ENCODE measurements at regions not wholly inside any gene's neighbourhood (a gene's known extent, or its start where the extent isn't known, plus 50 kb on each side); places are given as distances from the start of the nearest gene placed in this dataset.

DNA sequence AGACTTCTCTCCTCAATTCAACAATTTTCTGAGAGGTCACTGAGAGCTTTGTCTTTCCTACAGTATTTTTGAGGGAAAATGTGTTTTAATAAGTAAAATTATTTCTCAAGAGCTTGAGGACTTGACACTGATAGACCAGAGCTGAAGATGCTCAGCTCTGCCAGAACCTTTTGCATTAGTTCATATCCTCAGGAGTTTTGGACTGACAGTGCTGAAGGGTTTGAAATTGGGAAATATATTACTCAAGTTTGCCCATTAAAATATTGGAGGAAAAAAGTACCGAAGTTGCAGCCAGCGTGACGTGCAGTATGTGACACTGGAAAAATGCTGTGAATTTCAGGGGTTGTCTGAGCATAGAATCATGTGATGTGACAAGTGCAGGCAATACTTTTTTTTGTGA, 346.6 kb upstream of the DPYD start:
- ATAC-seq (no peak), FAIRE-seq (no peak), DNase-seq (ENCODE audit: low read depth in 1 of 2, low spot score in 1 of 2) (no peak)
- Histone ChIP-seq H3K27ac (no peak overlapping the region; a peak in 1 of 6 replicates), H3K4me2 (no peak overlapping the region), H3K9me3 (no peaks in the 10 kb centered on the region), H3K4me3 (no peak overlapping the region), H3K4me1 (peaks cover 36% of the 10 kb centered on the region)
- TF ChIP-seq HES2 (IDR thresholded peaks at IDR 0.05): no peak
- TF ChIP-seq RNF2 (IDR thresholded peaks at IDR 0.05; ENCODE audit: borderline replicate concordance, low read depth): no peak
- no peak for TF ChIP-seq ESRRA (IDR thresholded peaks at IDR 0.05; ENCODE audit: borderline replicate concordance, low read length)
- no peak for TF ChIP-seq CEBPB (IDR thresholded peaks at IDR 0.05)
- no peak for TF ChIP-seq CBX2 (IDR thresholded peaks at IDR 0.05; ENCODE audit: borderline replicate concordance, low read depth)
- no peak for TF ChIP-seq HOXB13 (CRISPR knock-in tag; IDR thresholded peaks at IDR 0.05; ENCODE audit: low read depth)
- TF ChIP-seq ZSCAN20 (CRISPR knock-in tag; IDR thresholded peaks at IDR 0.05): no peak
- no peak for TF ChIP-seq SREBF2 (IDR thresholded peaks at IDR 0.05)
- TF ChIP-seq TFCP2L1 (CRISPR knock-in tag; IDR thresholded peaks at IDR 0.05): no peak
- no peak for TF ChIP-seq ZNF302 (CRISPR knock-in tag; IDR thresholded peaks at IDR 0.05)
- TF ChIP-seq, protein P1, sequence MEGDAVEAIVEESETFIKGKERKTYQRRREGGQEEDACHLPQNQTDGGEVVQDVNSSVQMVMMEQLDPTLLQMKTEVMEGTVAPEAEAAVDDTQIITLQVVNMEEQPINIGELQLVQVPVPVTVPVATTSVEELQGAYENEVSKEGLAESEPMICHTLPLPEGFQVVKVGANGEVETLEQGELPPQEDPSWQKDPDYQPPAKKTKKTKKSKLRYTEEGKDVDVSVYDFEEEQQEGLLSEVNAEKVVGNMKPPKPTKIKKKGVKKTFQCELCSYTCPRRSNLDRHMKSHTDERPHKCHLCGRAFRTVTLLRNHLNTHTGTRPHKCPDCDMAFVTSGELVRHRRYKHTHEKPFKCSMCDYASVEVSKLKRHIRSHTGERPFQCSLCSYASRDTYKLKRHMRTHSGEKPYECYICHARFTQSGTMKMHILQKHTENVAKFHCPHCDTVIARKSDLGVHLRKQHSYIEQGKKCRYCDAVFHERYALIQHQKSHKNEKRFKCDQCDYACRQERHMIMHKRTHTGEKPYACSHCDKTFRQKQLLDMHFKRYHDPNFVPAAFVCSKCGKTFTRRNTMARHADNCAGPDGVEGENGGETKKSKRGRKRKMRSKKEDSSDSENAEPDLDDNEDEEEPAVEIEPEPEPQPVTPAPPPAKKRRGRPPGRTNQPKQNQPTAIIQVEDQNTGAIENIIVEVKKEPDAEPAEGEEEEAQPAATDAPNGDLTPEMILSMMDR (IDR thresholded peaks at IDR 0.05): no peak
- TF ChIP-seq NR3C1 (IDR thresholded peaks at IDR 0.05): no peak
- POLR2A ChIA-PET: no interaction called here
- CTCF ChIA-PET: no interaction called here
- WGBS (ENCODE audit: missing lambda C conversion rate): 95% methylated on average over 3 of the region's 3 CpGs

- Histone ChIP-seq H3K27ac (peak overlapping the region; percentile 82 to 95), H3K4me1 (peaks cover 38% of the 10 kb centered on the region), H3K4me3 (no peak overlapping the region), H3K9me3 (no peaks in the 10 kb centered on the region), H3K4me2 (peak overlapping the region; percentile 84; the same call in 1 of the 3 replicates)
- ChIA-PET CTCF (no interaction called here), POLR2A (no interaction called here)
- TF ChIP-seq RFX5 (IDR thresholded peaks at IDR 0.05) (no peak), CEBPB (IDR thresholded peaks at IDR 0.05) (no peak), RAD21 (conservative IDR thresholded peaks at IDR 0.05 in 1 of 2, IDR thresholded peaks at IDR 0.05 in 1 of 2) (no peak), USF2 (IDR thresholded peaks at IDR 0.05) (no peak), TP53 (CRISPR knock-in tag; IDR thresholded peaks at IDR 0.05) (no peak)
- 88% methylated on average over 5 of the region's 5 CpGs for WGBS (ENCODE audit: missing lambda C conversion rate)
- DNase-seq (ENCODE audit: low read depth in 1 of 2, low spot score in 1 of 2) (no peak), ATAC-seq (no peak), FAIRE-seq (no peak)
Observed at GRCh38 chr1:98264727-98265126, 343.9 kb upstream of the DPYD start.

DNA sequence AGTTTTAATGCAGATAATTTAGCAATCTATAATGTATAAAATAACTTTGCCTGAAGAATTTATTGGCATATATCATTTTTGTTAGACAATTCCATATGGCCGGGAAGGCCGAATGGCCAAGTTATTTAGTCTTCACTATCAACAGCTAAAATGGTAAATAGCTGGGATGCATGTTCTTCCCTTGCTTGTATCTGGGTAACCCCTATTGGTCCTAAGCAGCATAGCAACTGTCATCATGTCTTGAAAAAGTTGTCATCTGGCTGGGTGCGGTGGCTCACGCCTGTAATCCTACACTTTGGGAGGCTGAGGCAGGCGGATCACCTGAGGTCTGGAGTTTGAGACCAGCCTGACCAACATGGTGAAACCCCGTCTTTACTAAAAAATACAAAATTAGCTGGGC, 340.0 kb upstream of the DPYD start:
- Histone ChIP-seq H3K27ac (no peak overlapping the region), H3K4me3 (no peak overlapping the region), H3K4me1 (peaks cover 28% of the 10 kb centered on the region), H3K4me2 (no peak overlapping the region), H3K9me3 (no peaks in the 10 kb centered on the region; the same call in 2 of the 3 replicates)
- no peak for ATAC-seq
- no peak for FAIRE-seq
- ChIA-PET CTCF (interaction anchor here (0.6 kb wide), 1 partner anchor 552 kb away, joined by 3 read pairs; no protein-coding TSS in a partner anchor), POLR2A (no interaction called here)
- DNase-seq (ENCODE audit: low read depth in 1 of 2, low spot score in 1 of 2): no peak
- TF ChIP-seq NFE2L2 (conservative IDR thresholded peaks at IDR 0.05; ENCODE audit: low read length) (no peak), EHF (CRISPR knock-in tag; IDR thresholded peaks at IDR 0.05) (no peak), KDM5A (IDR thresholded peaks at IDR 0.05) (no peak), KDM1A (IDR thresholded peaks at IDR 0.05; ENCODE audit: low read depth) (no peak), POLR2A (IDR thresholded peaks at IDR 0.05; ENCODE audit: low read length) (no peak), ESRRA (IDR thresholded peaks at IDR 0.05; ENCODE audit: borderline replicate concordance, low read length) (no peak), EP300 (IDR thresholded peaks at IDR 0.05) (no peak), HOXB13 (CRISPR knock-in tag; IDR thresholded peaks at IDR 0.05; ENCODE audit: low read depth) (no peak), HEYL (CRISPR knock-in tag; IDR thresholded peaks at IDR 0.05) (no peak), RNF2 (IDR thresholded peaks at IDR 0.05; ENCODE audit: borderline replicate concordance, low read depth) (no peak), NR3C1 (IDR thresholded peaks at IDR 0.05) (no peak), MAFK (IDR thresholded peaks at IDR 0.05; ENCODE audit: partially characterized antibody) (no peak)
- TF ChIP-seq, protein P2, sequence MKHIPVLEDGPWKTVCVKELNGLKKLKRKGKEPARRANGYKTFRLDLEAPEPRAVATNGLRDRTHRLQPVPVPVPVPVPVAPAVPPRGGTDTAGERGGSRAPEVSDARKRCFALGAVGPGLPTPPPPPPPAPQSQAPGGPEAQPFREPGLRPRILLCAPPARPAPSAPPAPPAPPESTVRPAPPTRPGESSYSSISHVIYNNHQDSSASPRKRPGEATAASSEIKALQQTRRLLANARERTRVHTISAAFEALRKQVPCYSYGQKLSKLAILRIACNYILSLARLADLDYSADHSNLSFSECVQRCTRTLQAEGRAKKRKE (CRISPR knock-in tag; IDR thresholded peaks at IDR 0.05; ENCODE audit: low read depth): no peak
- 96% methylated on average over 6 of the region's 6 CpGs for WGBS (ENCODE audit: missing lambda C conversion rate)
